ENCODE measurements at regions not wholly inside any gene's neighbourhood (a gene's known extent, or its start where the extent isn't known, plus 50 kb on each side); places are given as distances from the start of the nearest gene placed in this dataset.

DNA sequence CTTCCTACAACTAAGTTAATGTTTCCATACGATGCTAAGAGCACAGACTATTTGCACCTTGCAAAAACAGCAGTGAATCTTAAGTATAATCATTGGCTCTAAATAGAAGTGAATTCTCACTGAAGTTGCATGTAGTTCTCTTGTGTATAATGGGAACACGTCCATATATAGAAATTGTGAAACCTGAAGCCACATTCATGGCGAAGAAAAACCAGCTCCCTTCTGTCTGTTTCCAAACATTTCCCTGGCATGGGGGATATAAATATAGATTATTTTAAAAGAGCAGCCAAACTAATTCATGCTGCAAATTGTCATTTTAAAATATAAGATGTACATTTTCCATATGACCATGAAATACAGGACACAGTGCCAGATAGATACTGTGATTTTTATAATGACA lies 71.1 kb downstream of the TRAM1L1 start:
- no peak for DNase-seq (ENCODE audit: low read depth)

DNA sequence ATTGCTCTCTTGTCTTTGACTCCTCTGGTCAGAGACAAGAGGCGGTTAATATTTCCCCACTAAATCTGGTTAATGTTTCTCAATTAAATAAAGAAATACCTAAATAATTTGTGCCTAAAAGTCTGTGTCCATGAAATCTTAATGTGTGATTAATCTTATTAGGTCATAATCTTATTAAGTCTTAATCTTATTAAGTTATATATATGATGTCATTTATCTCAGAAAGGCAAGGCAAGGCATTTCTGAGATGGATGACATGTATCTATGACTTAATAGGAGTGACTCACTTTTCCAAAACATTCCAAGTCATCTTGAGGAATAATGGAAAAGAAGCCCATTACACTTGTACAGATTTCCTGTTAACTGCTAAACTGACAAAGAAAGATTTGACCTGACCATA lies 74.7 kb downstream of the TRAM1L1 start:
- DNase-seq (ENCODE audit: low read depth) = no peak

DNA sequence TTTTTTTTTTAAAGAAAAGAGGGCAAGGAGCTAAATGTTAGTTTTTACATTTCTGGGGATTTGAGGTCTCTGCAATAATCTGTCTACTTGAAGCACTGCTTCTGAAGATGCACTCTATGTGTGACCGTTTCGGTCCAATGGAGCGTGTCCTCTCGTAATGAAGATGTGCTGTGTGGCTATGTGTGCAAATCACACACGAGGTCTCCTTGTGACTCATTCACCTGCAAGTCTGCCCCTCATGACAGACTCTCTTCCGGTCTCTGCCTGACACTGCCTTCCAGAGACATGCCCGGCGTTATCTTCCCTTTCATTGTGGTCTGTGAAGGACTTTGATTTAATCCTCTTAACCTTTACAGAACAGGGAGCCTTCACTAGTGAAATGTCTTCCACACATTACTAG lies 84.3 kb downstream of the TRAM1L1 start:
- DNase-seq (ENCODE audit: low read depth) = peak; percentile 4

DNA sequence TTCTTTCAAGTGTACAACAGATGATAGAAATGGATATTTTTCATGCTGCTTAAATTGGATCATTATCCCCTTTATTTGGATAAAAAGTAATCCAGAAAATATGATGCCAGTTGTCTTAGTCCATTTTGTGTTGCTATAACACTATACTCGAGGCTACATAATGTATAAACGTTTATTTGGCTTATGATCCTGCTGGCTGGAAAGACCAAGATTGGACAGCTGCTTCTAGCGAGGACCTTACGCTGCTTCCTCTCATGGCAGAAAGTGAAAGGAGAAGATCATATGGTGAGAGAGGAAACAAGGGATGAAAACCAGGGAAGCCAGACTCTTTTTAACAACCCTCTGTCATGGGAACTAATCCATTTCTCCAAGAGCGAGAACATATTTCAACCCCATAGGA lies 102.7 kb downstream of the TRAM1L1 start:
- DNase-seq (ENCODE audit: low read depth) = no peak

DNA sequence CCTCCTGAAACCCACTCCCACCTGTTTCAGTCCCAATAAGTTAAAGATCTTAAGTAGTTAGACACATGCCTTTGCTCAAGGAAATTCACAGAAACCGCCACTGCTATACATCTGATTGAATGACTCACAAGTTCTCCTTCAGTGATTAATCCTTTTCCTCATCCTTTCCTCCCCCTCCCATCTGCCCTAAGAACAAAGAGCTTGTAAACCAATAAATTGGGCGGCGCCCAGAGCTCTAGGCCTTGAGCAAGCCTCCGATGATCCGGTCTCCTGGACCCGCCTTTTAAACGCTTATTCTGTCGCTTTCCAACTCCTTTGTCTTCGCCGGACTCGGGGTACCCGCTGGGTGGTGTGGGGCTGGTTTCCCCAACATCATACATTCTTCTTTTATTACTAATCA lies 104.9 kb downstream of the TRAM1L1 start:
- DNase-seq (ENCODE audit: low read depth) = peak; percentile 59

DNA sequence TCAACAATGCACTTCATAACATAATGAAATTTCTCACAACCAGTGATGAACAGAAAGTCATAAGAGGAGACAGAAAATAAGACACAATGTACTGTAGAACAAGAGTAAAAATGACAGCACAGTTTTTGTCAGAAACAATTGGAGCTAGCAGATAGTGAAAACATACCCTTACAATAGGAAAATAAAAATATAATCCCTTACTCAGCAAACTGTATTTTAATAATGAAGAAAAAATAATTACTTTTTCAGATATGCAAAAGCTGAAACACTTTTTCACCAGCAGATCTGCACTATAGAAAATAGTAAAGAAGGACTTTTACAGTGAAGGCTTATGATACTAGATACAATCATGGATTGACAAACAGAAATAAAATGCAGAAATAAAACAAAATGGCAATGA lies 126.3 kb downstream of the TRAM1L1 start:
- DNase-seq (ENCODE audit: low read depth) = no peak

DNA sequence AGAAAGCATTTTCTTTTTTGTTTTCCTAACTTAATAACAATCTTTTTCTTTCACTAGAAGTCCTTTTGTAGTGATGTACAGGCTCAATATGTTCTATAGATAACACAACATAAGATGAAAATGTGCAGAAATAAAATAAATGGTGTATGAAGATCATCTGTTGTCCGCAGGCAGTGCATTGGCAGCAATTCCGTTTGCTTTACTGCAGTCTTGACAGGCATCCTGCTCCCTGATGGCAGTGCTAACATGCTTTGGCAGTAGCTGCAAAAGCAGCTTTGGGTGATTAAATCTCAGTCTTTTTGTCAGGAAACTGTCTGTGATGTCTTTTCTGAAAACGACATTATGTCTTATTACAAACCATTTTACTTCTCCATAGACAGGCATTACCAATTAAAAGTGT lies 131.4 kb downstream of the TRAM1L1 start:
- DNase-seq (ENCODE audit: low read depth) = no peak

DNA sequence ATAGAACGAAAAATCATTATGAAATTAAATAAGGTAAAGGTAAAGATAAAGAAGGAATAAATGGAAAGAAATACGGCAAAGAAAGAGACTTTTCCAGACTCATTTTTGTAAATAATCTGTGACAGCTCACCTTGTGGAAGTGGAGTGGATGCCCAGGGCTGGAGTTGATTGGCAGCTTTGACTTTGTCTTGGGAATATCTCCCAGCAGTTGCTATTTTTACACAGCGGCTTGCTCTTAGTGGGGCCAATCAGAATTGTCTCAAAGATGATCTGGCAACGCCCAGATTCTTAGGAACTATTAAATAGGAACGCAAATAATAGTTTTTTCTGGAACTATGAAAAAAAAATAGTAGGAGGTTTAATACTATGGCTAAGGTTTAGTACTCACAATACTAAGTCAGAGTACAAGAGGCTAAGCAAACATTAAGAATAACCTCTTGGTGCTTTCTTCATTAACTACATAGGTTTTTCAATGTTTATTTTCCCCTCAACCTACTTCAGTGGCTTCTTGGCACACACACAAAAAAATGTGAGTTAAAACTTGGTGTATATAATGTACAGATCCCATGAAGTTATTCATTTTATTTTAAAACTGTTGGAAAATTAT lies 132.7 kb downstream of the TRAM1L1 start:
- DNase-seq (ENCODE audit: low read depth) = no peak

DNA sequence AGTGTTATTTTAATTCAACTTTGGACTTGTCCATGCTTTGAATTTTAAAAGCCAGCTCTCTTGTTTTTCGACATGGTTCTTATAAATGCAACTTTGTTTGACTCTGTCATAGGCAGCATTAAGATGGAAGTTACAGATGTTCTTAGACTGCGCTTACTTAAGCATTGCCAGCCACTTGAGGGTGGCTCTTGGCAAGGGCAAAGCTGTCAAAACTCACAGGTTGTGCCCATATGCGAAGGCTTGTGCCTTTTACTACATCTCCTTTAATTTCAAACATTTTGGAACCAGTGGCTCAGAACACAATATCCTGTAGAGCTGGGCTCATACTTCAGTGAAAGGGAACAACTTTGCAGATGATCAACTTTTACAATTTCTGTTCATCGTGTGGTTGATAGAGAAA lies 135.5 kb downstream of the TRAM1L1 start:
- no peak for DNase-seq (ENCODE audit: low read depth)

DNA sequence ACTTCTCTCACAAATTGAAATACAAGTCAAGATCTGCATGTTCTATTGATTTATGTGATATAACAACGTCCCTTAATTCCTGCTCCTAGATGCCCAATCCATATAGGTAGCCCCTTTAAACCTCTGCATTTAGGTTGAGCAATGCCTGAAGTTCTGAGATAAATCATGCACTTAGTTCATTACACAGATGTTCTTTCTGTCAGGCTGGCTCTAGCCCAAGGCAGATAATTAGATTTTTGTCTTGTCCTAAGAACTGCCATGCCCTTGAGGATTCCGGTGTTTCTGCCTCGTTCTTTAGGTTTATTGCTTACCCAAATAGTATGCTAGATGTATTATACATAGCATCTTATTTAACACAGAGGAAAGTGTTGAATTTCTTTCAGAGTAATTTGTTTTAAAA lies 143.1 kb downstream of the TRAM1L1 start:
- DNase-seq (ENCODE audit: low read depth) = no peak

DNA sequence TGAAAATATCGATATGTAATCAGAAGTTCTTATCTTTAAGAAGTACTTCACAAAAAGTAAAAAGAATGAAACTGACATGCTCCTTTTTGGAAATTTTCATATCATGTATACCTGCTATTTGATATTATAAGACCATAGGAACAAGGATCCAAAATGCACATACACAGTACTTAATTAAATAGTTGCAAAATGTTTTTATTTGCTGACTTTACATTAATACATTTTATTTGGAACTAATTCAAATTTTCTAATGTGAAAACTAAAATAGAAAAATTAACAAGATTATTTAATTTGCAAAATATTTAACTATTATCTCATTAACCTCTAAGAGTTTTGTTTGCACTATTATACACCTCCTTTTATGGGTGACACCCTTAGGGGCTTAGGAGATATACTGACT lies 155.0 kb downstream of the TRAM1L1 start:
- DNase-seq (ENCODE audit: low read depth) = no peak

DNA sequence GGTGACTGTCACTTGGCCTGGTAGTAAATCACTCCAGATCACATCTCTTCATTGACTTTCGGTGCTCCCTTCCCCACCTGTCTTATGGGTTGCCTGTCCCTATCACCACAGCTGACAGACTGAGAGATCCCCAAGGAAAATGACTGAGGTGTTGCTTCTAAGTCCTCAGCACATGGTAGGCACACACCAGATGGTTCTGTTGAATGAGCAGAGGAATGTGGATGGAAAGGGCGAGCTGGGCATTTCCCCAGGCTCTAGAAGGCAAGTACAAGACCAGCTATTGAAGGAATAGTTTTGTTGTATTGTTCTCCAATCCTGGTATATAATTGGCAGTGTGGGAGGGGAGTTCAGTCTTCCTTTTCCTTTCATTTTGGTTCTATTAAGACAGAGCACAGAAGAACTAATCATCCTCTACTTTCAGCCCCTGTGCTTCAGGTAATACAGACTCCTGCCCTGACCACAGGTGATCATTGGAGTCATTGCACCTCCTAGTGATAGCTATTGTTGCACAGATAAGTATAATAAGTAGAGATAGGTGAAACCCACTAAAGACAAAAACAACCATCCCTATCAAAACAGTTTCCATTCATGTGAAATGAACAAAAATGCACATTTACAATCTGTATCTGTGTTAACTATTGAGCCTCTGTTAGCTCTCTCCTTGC lies 158.6 kb downstream of the TRAM1L1 start:
- DNase-seq (ENCODE audit: low read depth) = no peak

DNA sequence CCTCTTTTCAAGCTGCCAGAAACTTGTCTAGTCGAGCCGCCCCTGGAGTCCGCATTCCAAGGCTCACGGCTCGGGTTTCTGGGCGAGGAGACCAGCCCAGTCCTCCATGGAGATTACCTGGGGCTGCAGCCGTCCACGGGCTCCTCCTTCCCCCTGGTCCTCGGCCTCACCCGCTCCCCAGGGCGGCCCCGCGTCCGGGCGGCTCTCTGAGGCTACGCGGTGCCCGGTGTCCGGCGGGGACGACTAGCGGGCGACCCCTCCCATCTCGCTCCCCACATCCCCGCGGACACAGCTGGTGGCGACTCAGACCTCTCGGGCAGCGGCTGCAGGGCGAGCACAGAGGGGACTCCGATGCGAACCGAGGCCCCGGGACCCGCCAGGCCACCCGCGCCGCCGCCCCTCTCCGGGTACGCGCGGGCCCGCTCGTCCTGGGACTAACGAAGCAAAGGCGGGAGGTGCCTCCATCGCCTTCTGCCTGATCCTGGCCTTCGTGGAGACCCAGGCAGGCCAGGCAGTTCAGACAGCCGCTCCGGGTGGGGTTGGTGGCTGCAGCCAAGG lies 159.4 kb downstream of the TRAM1L1 start:
- DNase-seq (ENCODE audit: low read depth) = peak; percentile 16

DNA sequence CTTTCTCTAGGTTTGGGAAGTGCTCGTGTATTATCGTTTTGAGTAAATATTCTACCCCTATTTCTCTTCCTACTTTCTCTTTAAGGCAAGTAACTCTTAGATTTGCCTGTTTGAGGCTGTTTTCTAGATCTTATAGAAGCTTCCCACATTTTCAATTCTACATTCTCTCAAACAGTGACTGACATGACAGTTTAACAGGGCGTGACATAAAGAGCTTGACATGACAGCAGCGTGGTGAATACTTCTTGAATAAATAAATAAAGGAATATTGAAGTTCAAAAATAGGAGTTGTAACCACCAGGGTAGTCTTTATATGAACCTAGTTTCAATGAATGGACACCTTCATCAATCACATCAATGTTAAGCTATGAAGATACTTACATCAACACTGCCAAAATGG lies 162.0 kb downstream of the TRAM1L1 start:
- no peak for DNase-seq (ENCODE audit: low read depth)

DNA sequence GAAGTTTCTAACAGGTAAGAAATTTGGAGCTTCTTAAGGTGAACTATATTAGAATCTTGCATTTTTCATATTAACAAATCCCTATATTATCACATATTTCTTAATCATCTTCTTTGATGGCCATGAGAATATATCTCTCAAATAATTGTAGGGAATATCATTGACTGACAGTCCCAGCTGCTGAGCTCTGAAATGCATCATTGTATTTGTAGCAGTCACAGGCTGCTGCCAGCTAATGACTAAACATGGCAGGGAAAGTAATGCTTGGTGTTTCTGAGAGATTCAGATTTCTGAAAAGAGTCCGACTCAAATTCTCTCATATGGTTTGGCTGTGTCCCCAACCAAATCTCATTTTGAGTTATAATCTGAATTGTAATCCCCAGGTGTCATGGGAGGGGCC lies 171.9 kb downstream of the TRAM1L1 start:
- no peak for DNase-seq (ENCODE audit: low read depth)

DNA sequence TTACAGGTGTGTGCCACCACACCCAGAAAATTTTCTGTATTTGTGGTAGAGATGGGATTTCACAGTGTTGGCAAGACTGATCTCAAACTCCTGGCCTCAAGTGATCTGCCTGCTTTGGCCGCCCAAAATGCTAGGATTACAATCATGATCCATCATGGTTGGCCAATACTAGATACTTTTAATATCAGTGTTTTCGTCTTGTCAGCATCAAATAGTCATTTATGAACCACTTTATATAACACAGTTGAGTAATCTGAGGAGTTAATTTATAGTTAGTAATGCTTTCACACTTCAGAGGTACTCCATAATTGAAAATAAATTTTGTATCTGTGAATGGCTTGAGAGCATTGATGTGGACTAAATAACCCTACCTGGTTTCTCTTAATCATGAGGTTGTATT lies 178.6 kb downstream of the TRAM1L1 start:
- DNase-seq (ENCODE audit: low read depth) = no peak

DNA sequence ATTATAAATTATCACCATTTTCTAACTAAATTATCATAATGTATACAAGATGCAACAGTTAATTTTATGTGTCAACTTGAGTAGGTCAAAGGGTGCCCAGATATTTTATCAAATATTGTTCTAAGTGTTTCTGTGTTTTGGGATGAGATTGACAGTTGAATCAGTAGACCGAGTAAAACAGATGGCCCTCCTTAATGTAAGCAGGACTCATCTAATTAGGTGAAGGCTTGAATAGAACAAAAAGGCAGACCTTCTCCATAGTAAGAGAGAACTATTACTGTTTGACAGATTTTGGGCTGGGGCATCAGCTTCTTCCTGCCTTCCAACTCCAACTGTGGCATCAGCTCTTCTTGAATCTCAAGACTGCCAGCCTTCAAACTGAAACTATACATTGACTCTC lies 185.8 kb downstream of the TRAM1L1 start:
- DNase-seq (ENCODE audit: low read depth) = no peak

DNA sequence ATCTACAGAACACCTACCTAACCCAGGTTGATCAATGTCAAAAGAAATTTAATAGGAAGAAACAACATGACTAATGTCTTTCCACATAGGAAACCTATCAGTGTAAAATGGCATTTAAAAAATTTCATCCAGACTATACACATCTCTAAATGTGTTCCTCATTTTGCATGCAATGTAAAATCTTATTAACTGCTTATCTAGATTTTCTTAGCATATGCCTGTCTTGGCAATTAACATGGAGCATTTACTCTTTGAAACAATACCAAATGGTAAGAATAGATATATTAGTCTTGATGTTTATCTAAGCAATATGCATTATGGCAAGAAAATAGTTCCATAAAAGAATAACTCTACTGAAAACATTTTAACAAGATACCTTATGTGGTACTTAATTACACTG lies 199.8 kb downstream of the TRAM1L1 start:
- DNase-seq (ENCODE audit: low read depth) = no peak

DNA sequence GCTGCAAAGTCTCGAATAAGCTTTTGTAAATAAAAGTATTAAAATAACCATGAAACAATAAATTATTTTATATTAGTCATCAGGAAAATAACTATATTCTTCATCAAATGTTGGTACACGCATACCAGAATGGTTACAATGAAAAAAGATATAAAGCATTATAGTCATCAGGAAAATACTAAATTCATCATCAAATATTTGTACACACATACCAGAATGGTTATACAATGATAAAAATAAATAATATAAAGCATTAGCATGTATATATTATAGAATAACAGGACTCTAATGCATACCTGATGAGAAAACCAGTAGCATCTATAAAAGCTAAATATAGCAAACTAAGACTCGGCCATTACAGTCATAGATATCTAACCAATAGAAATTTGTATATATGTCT lies 202.9 kb downstream of the TRAM1L1 start:
- no peak for DNase-seq (ENCODE audit: low read depth)

DNA sequence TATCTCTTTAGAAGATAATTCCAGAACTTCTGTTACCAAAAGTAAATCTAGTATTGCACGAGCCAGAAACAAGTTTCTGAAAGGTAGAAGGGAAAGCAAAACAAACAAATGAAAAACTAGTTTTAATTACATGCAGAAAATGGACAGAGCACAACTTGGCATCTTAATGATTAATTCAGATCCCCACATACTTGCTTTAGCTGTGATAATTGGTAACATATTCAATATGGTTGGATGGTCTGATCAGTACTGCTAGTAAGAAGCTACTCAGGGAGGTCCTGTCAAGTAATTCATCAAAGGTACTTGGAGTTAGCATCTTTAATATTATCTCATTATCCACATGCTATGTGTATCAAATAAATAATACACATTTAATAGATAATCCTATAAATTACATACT lies 204.3 kb downstream of the TRAM1L1 start:
- DNase-seq (ENCODE audit: low read depth) = no peak

DNA sequence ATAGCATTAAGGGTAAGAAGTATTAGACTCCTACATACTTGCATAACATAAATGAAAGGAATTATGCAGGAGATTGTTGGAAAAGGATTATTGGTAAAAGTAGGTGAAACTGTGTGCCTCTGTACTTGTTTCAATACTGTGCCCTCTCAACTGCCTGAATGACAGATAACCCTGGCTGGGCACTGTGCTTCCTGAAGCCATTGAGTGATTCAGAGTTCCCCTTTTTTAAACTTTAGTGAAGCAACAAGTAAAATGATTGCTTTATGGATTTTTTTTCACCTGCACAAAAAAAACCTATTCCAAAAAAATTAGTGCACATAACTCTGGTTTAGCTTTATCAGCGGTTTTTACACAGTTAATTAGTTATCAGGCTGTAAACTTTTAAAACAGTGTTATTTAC lies 204.8 kb downstream of the TRAM1L1 start:
- DNase-seq (ENCODE audit: low read depth) = no peak

DNA sequence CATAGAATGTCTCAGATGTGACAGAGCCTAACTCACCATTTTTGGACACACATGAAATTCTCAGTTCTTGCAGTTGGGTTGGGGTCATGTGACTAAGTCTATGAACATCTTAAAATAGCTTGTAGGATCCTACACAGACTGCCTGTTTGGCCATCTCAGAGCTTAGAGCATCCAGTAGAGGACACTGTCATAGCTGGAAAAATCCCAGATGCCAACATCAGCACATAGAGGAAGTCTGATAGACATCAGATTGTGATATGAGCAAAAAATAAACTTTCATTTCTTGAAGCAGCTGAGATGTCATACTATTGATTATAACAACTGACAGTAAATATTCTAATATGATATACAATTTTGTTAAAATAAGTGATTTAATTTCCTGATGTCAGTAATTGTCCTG lies 207.1 kb downstream of the TRAM1L1 start:
- no peak for DNase-seq (ENCODE audit: low read depth)

DNA sequence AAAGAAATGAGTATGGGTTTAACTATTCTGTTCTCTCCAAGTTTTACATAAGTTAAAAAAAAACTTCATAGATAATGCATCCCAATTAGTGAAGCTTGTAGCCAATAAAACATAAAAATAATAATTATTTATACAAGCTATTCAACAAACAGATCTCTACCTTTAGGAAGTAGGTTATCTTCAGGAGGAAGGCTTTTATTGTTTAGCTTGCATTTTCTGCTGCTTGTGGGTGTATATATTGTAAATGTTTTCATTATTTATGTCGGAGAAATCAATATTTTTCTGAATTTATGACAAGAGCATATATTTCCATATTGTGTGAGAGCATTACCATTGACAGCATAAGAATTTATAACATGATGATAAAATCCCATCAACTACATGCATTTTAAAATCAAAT lies 208.3 kb downstream of the TRAM1L1 start:
- DNase-seq (ENCODE audit: low read depth) = no peak

DNA sequence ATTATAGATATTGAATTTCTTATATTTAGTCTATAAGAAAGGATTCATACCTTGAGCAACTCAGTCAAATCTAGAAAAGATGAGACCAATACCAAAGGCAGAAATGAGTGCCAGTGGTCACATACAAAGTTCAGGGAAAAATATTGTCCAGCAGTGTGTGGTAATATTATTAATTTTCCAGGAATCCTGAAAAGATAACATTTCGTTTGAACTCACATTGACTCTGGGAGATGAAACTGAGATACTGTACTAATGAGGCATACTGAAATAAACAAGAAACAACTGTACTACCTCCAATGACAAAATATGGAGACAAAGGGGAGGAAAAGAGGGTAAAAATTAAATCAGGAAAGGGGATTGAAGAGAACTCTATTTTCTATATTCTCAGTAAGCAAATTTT lies 212.4 kb downstream of the TRAM1L1 start:
- no peak for DNase-seq (ENCODE audit: low read depth)
